ENCODE measurements at regions not wholly inside any gene's neighbourhood (a gene's known extent, or its start where the extent isn't known, plus 50 kb on each side); places are given as distances from the start of the nearest gene placed in this dataset.

GRCh38 chr10:8238986-8239385 is 184.5 kb downstream of the GATA3 start:
- Histone ChIP-seq H3K9ac (ENCODE audit: insufficient read length, low read depth) (no peak overlapping the region), H3K4me3 (ENCODE audit: insufficient read length, low read depth) (no peak overlapping the region), H3K36me3 (ENCODE audit: insufficient read depth, insufficient read length, low read length) (no peaks in the 10 kb centered on the region), H3K27me3 (ENCODE audit: insufficient read depth, insufficient read length) (no peaks in the 10 kb centered on the region), H3K4me1 (ENCODE audit: insufficient read depth, insufficient read length) (no peaks in the 10 kb centered on the region), H3K9me3 (ENCODE audit: insufficient read depth, low read length) (no peaks in the 10 kb centered on the region)
- no peak for TF ChIP-seq YY1 (IDR thresholded peaks at IDR 0.05; ENCODE audit: insufficient read depth, insufficient read length)
- TF ChIP-seq ZNF274 (IDR thresholded peaks at IDR 0.05; ENCODE audit: low read depth, low read length): no peak
- TF ChIP-seq SUZ12 (IDR thresholded peaks at IDR 0.05; ENCODE audit: extremely low read depth, insufficient read depth, insufficient read length): no peak
- DNase-seq (ENCODE audit: low read depth, low spot score): no peak

- H3K9me3 ChIP-seq (ENCODE audit: insufficient read depth, low read length): no peaks in the 10 kb centered on the region
- no peak for DNase-seq (ENCODE audit: low read depth, low spot score)
These were observed 186.4 kb downstream of the GATA3 start for GRCh38 chr10:8240861-8241260.

GRCh38 chr10:8242295-8242872 is 187.9 kb downstream of the GATA3 start:
- DNase-seq (ENCODE audit: low read depth, low spot score): no peak
- H3K9me3 ChIP-seq (ENCODE audit: insufficient read depth, low read length): no peaks in the 10 kb centered on the region
- H3K27me3 ChIP-seq (ENCODE audit: insufficient read depth, insufficient read length): no peaks in the 10 kb centered on the region
- TF ChIP-seq YY1 (IDR thresholded peaks at IDR 0.05; ENCODE audit: insufficient read depth, insufficient read length): no peak
- TF ChIP-seq ZNF274 (IDR thresholded peaks at IDR 0.05; ENCODE audit: low read depth, low read length): no peak
- no peak for TF ChIP-seq SUZ12 (IDR thresholded peaks at IDR 0.05; ENCODE audit: extremely low read depth, insufficient read depth, insufficient read length)
- no peak overlapping the region for H3K4me3 ChIP-seq (ENCODE audit: insufficient read length, low read depth)
- no peaks in the 10 kb centered on the region for H3K36me3 ChIP-seq (ENCODE audit: insufficient read depth, insufficient read length, low read length)
- no peaks in the 10 kb centered on the region for H3K4me1 ChIP-seq (ENCODE audit: insufficient read depth, insufficient read length)
- no peak overlapping the region for H3K9ac ChIP-seq (ENCODE audit: insufficient read length, low read depth)

More at GRCh38 chr10:8240861-8241260, 186.4 kb downstream of the GATA3 start:
- H3K27me3 ChIP-seq (ENCODE audit: insufficient read depth, insufficient read length): no peaks in the 10 kb centered on the region
- no peaks in the 10 kb centered on the region for H3K36me3 ChIP-seq (ENCODE audit: insufficient read depth, insufficient read length, low read length)
- H3K4me1 ChIP-seq (ENCODE audit: insufficient read depth, insufficient read length): no peaks in the 10 kb centered on the region
- H3K9ac ChIP-seq (ENCODE audit: insufficient read length, low read depth): no peak overlapping the region
- no peak overlapping the region for H3K4me3 ChIP-seq (ENCODE audit: insufficient read length, low read depth)
- TF ChIP-seq SUZ12 (IDR thresholded peaks at IDR 0.05; ENCODE audit: extremely low read depth, insufficient read depth, insufficient read length): no peak
- no peak for TF ChIP-seq ZNF274 (IDR thresholded peaks at IDR 0.05; ENCODE audit: low read depth, low read length)
- no peak for TF ChIP-seq YY1 (IDR thresholded peaks at IDR 0.05; ENCODE audit: insufficient read depth, insufficient read length)

- no peaks in the 10 kb centered on the region for H3K36me3 ChIP-seq (ENCODE audit: insufficient read depth, insufficient read length, low read length)
- no peaks in the 10 kb centered on the region for H3K27me3 ChIP-seq (ENCODE audit: insufficient read depth, insufficient read length)
- H3K9ac ChIP-seq (ENCODE audit: insufficient read length, low read depth): no peak overlapping the region
- DNase-seq (ENCODE audit: low read depth, low spot score): no peak
- H3K9me3 ChIP-seq (ENCODE audit: insufficient read depth, low read length): no peaks in the 10 kb centered on the region
- TF ChIP-seq SUZ12 (IDR thresholded peaks at IDR 0.05; ENCODE audit: extremely low read depth, insufficient read depth, insufficient read length): no peak
- TF ChIP-seq YY1 (IDR thresholded peaks at IDR 0.05; ENCODE audit: insufficient read depth, insufficient read length): no peak
- no peak for TF ChIP-seq ZNF274 (IDR thresholded peaks at IDR 0.05; ENCODE audit: low read depth, low read length)
- H3K4me1 ChIP-seq (ENCODE audit: insufficient read depth, insufficient read length): no peaks in the 10 kb centered on the region
- no peak overlapping the region for H3K4me3 ChIP-seq (ENCODE audit: insufficient read length, low read depth)
These were observed 190.8 kb downstream of the GATA3 start for GRCh38 chr10:8245131-8245813.

GRCh38 chr10:8245814-8246142 is 191.3 kb downstream of the GATA3 start:
- no peak for TF ChIP-seq ZNF274 (IDR thresholded peaks at IDR 0.05; ENCODE audit: low read depth, low read length)
- no peak for TF ChIP-seq SUZ12 (IDR thresholded peaks at IDR 0.05; ENCODE audit: extremely low read depth, insufficient read depth, insufficient read length)
- TF ChIP-seq YY1 (IDR thresholded peaks at IDR 0.05; ENCODE audit: insufficient read depth, insufficient read length): no peak
- Histone ChIP-seq H3K4me3 (ENCODE audit: insufficient read length, low read depth) (no peak overlapping the region), H3K27me3 (ENCODE audit: insufficient read depth, insufficient read length) (no peaks in the 10 kb centered on the region), H3K4me1 (ENCODE audit: insufficient read depth, insufficient read length) (no peaks in the 10 kb centered on the region), H3K9ac (ENCODE audit: insufficient read length, low read depth) (no peak overlapping the region), H3K9me3 (ENCODE audit: insufficient read depth, low read length) (no peaks in the 10 kb centered on the region), H3K36me3 (ENCODE audit: insufficient read depth, insufficient read length, low read length) (no peaks in the 10 kb centered on the region)
- no peak for DNase-seq (ENCODE audit: low read depth, low spot score)

GRCh38 chr10:8246548-8246947 is 192.1 kb downstream of the GATA3 start:
- Histone ChIP-seq H3K9ac (ENCODE audit: insufficient read length, low read depth) (no peak overlapping the region), H3K27me3 (ENCODE audit: insufficient read depth, insufficient read length) (no peaks in the 10 kb centered on the region), H3K9me3 (ENCODE audit: insufficient read depth, low read length) (no peaks in the 10 kb centered on the region), H3K4me3 (ENCODE audit: insufficient read length, low read depth) (no peak overlapping the region), H3K36me3 (ENCODE audit: insufficient read depth, insufficient read length, low read length) (no peaks in the 10 kb centered on the region), H3K4me1 (ENCODE audit: insufficient read depth, insufficient read length) (no peaks in the 10 kb centered on the region)
- TF ChIP-seq YY1 (IDR thresholded peaks at IDR 0.05; ENCODE audit: insufficient read depth, insufficient read length) (no peak), SUZ12 (IDR thresholded peaks at IDR 0.05; ENCODE audit: extremely low read depth, insufficient read depth, insufficient read length) (no peak), ZNF274 (IDR thresholded peaks at IDR 0.05; ENCODE audit: low read depth, low read length) (no peak)
- no peak for DNase-seq (ENCODE audit: low read depth, low spot score)

GRCh38 chr10:8247191-8247590 is 192.7 kb downstream of the GATA3 start:
- DNase-seq (ENCODE audit: low read depth, low spot score): no peak
- Histone ChIP-seq H3K4me3 (ENCODE audit: insufficient read length, low read depth) (no peak overlapping the region), H3K4me1 (ENCODE audit: insufficient read depth, insufficient read length) (no peaks in the 10 kb centered on the region), H3K9me3 (ENCODE audit: insufficient read depth, low read length) (no peaks in the 10 kb centered on the region), H3K27me3 (ENCODE audit: insufficient read depth, insufficient read length) (no peaks in the 10 kb centered on the region), H3K36me3 (ENCODE audit: insufficient read depth, insufficient read length, low read length) (no peaks in the 10 kb centered on the region), H3K9ac (ENCODE audit: insufficient read length, low read depth) (no peak overlapping the region)
- no peak for TF ChIP-seq SUZ12 (IDR thresholded peaks at IDR 0.05; ENCODE audit: extremely low read depth, insufficient read depth, insufficient read length)
- no peak for TF ChIP-seq ZNF274 (IDR thresholded peaks at IDR 0.05; ENCODE audit: low read depth, low read length)
- TF ChIP-seq YY1 (IDR thresholded peaks at IDR 0.05; ENCODE audit: insufficient read depth, insufficient read length): no peak
